DOHH2 (cell line): ENCODE measurements at regions not wholly inside any gene's neighbourhood (a gene's known extent, or its start where the extent isn't known, plus 50 kb on each side); places are given as distances from the start of the nearest gene placed in this dataset.

Experiments used
- CTCF ChIP-seq: fragments of 200-600 bp; sonication (generic); IDR thresholded peaks from one replicate; pipeline ENCODE4 v1.5.1; 2014; ENCODE audit warnings: antibody characterized with exemption, mild to moderate bottlenecking, low read depth, low read length; ENCODE audit not compliant: poor library complexity, severe bottlenecking
- EZH2phosphoT487 ChIP-seq: fragments of 200-600 bp; sonication (generic); IDR thresholded peaks from 2 replicates; pipeline ENCODE4 v1.6.1; 2017; ENCODE audit warnings: borderline replicate concordance, mild to moderate bottlenecking, antibody characterized with exemption, low read length, moderate library complexity, mixed read lengths

- TF ChIP-seq CTCF: no peak
- no peak for TF ChIP-seq EZH2phosphoT487
Measured at GRCh38 chr5:85205430-85205829, 820.8 kb upstream of the EDIL3 start.
